ENCODE measurements at regions not wholly inside any gene's neighbourhood (a gene's known extent, or its start where the extent isn't known, plus 50 kb on each side); places are given as distances from the start of the nearest gene placed in this dataset.
"Not testable (repeated sequence)": the region's sequence is repeated elsewhere in the genome, so short reads cannot be mapped to it uniquely, and the experiment has no call there.

- H3K4me1 ChIP-seq: no peaks in the 10 kb centered on the region
- no peak for TF ChIP-seq CTCF (IDR thresholded peaks at IDR 0.05)
- H3K4me3 ChIP-seq: no peak overlapping the region
- H3K27ac ChIP-seq: no peak overlapping the region
- no peaks in the 10 kb centered on the region for H3K9me3 ChIP-seq
- intact Hi-C loops (cut with DNase I): no loop called here
- DNase-seq (no peak), ATAC-seq (no peak)
- H3K36me3 ChIP-seq (ENCODE audit: insufficient read depth in 1 of 2, low read depth in 1 of 2): no peaks in the 10 kb centered on the region
- H3K27me3 ChIP-seq (ENCODE audit: insufficient read depth in 3 of 3, low read length in 2 of 3): peaks cover 0 to 5% (median 0%) of the 10 kb centered on the region in 3 donors
- WGBS, 3 donors: 23 to 26% (median 24%) methylated on average over 7 of the region's 7 CpGs
These were observed 167.0 kb downstream of the UTP18 start for GRCh38 chr17:51427323-51427811.

GRCh38 chr17:51427856-51428255 is 167.5 kb downstream of the UTP18 start:
- no peak for DNase-seq
- WGBS, 3 donors: 55 to 62% (median 57%) methylated on average over 4 of the region's 4 CpGs

DNA sequence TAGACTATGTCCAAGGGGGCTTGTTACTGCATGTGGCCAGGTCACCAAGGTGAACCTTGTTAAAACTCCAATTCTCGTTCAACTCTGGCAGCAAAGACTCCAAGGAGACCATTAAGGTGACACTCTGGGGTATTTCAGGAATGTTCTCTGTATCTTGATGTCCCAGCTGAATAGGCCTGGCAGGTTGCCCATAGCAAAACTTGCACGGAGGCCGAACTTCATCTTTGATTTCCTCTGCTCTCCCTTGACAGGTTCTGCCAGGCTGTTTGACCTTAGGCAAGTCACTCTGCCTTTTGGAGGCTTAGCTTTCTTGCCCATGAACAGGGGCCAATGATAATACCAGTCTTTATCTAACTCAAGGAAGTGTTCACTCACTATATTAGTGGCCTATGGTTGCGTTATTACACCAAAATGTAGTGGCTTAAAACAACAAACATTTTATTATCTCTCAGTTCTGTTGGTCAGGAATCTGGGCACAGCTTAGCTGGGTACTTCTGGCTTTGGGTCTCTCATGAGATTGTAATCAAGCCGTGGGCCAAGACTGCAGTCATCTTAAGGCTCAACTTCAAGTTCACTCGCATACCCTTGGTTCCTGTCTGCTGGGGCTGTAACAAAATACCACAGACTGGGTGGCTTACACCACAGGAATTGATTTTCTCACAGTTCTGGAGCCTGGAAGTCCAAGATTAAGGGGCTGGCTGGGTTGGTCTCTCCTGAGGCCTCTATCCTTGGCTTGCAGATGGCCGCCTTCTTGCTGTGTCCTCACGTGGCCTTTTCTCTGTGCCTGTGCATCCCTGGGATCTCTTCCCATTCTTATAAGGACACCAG is 168.5 kb downstream of the UTP18 start:
- intact Hi-C loops (cut with DNase I): no loop called here
- Histone ChIP-seq H3K27me3 (ENCODE audit: insufficient read depth in 3 of 3, low read length in 2 of 3) (no peaks in the 10 kb centered on the region), H3K4me3 (no peak overlapping the region), H3K4me1 (no peaks in the 10 kb centered on the region), H3K9me3 (no peaks in the 10 kb centered on the region), H3K36me3 (ENCODE audit: insufficient read depth in 1 of 2, low read depth in 1 of 2) (no peaks in the 10 kb centered on the region), H3K27ac (no peak overlapping the region)
- DNase-seq (no peak), ATAC-seq (no peak)
- WGBS, 3 donors: 48 to 68% (median 53%) methylated on average over 8 of the region's 8 CpGs
- TF ChIP-seq CTCF (IDR thresholded peaks at IDR 0.05): no peak

More at GRCh38 chr17:51427856-51428255, 167.5 kb downstream of the UTP18 start:
- Histone ChIP-seq H3K27me3 (ENCODE audit: insufficient read depth in 3 of 3, low read length in 2 of 3) (peaks cover 0 to under 1% (median 0%) of the 10 kb centered on the region in 3 donors), H3K4me1 (no peaks in the 10 kb centered on the region), H3K36me3 (ENCODE audit: insufficient read depth in 1 of 2, low read depth in 1 of 2) (no peaks in the 10 kb centered on the region), H3K9me3 (no peaks in the 10 kb centered on the region), H3K4me3 (no peak overlapping the region), H3K27ac (no peak overlapping the region)
- intact Hi-C loops (cut with DNase I): no loop called here
- no peak for TF ChIP-seq CTCF (IDR thresholded peaks at IDR 0.05)
- ATAC-seq: no peak

DNA sequence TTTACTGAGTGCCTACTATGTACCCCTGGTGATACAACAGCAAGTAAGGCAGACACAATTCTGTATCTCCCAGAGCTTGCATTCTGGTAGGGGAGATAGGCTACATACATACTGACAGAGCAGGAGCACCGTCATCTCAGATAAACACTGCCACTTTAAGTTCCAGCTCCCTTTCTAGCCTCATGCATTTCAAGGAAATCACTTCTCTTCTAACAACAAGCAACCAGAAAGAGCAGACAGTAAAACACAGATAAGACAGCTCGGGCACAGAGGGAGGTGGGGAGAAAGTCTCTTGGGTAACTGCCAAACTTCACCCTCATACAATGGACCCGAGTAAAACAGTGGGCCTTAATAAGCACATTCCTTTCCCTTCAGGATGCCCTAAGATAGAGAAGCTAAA is 169.6 kb downstream of the UTP18 start:
- not testable (repeated sequence) for H3K36me3 ChIP-seq (ENCODE audit: insufficient read depth in 1 of 2, low read depth in 1 of 2); H3K27me3 ChIP-seq (ENCODE audit: insufficient read depth in 3 of 3, low read length in 2 of 3); H3K4me3 ChIP-seq; H3K9me3 ChIP-seq; DNase-seq; H3K27ac ChIP-seq; H3K4me1 ChIP-seq; ATAC-seq
- WGBS, 3 donors: 45 to 73% (median 66%) methylated on average over 3 of the region's 3 CpGs
- intact Hi-C loops (cut with DNase I): loop anchor here in 1 of 2 donors (5.0 kb wide), 1 partner anchor 1502 kb away; no protein-coding TSS in a partner anchor

DNA sequence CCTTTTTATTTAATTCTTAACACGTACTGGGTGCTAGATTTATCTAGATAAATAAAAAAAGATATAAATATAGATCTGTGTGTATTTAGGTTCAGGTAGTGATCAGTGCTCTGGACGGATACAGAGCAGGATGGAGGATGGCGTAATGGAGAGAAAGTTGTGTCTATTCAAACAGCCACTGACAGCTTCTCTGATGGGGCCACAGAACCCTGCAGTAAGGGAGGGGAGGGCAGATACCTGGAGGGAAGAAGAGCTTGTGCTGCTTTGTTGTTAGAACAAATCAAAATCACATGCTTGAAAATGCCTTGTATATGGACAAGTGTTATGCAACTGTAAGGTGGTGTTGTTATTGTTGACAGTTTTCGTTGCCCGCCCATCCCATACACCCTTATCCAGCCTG is 170.2 kb downstream of the UTP18 start:
- 94 to 98% (median 97%) methylated on average over 5 of the region's 5 CpGs for WGBS, 3 donors
- intact Hi-C loops (cut with DNase I): loop anchor here in 1 of 2 donors (5.0 kb wide), 1 partner anchor 1502 kb away; no protein-coding TSS in a partner anchor
- TF ChIP-seq CTCF (IDR thresholded peaks at IDR 0.05): no peak
- Histone ChIP-seq H3K27me3 (ENCODE audit: insufficient read depth in 3 of 3, low read length in 2 of 3) (no peaks in the 10 kb centered on the region), H3K9me3 (no peaks in the 10 kb centered on the region), H3K36me3 (ENCODE audit: insufficient read depth in 1 of 2, low read depth in 1 of 2) (no peaks in the 10 kb centered on the region), H3K4me1 (no peaks in the 10 kb centered on the region), H3K4me3 (no peak overlapping the region), H3K27ac (no peak overlapping the region)
- no peak for ATAC-seq
- DNase-seq: no peak

Data from psoas muscle (tissue), 7 donors.